HL-60 (cell line): ENCODE measurements at regions not wholly inside any gene's neighbourhood (a gene's known extent, or its start where the extent isn't known, plus 50 kb on each side); places are given as distances from the start of the nearest gene placed in this dataset.

Experiments
- DNase-seq, 2 experiments: peaks; one replicate each; pipeline ENCODE4 v3.0.0-alpha.2; 2010 to 2020; ENCODE audit warnings: low read depth in 1 of 2, low spot score in 1 of 2
- H3K27ac ChIP-seq: fragments of 250-450 bp; sonication (Bioruptor Pico); replicated peaks from 2 replicates; pipeline ENCODE4 v1.5.1; 2020; ENCODE audit warnings: mild to moderate bottlenecking, moderate library complexity
- H3K27me3 ChIP-seq: fragments of 250-450 bp; sonication (Bioruptor Pico); 2 replicates; pipeline ENCODE4 v1.5.1; 2021; ENCODE audit warnings: mild to moderate bottlenecking, moderate library complexity; ENCODE audit not compliant: insufficient read depth, poor library complexity, severe bottlenecking
- H3K4me3 ChIP-seq: replicated peaks from 2 replicates; pipeline ENCODE4 v1.5.1; 2011; ENCODE audit warnings: mild to moderate bottlenecking, control low read depth, low read length; ENCODE audit not compliant: insufficient read depth
- CTCF ChIP-seq: IDR thresholded peaks from one replicate; pipeline ENCODE4 v1.5.1; 2011; ENCODE audit warnings: low read length, control low read depth, inconsistent platforms; ENCODE audit not compliant: insufficient read depth
- GABPA ChIP-seq: IDR thresholded peaks from 2 replicates; pipeline ENCODE4 v1.6.1; 2012; ENCODE audit warnings: low read depth
- POLR2AphosphoS5 ChIP-seq: IDR thresholded peaks from 2 replicates; pipeline ENCODE4 v1.6.1; 2012; ENCODE audit warnings: low read depth
- REST ChIP-seq: IDR thresholded peaks from 2 replicates; pipeline ENCODE4 v1.6.1; 2012; ENCODE audit warnings: low read depth; ENCODE audit not compliant: insufficient replicate concordance
- SPI1 ChIP-seq: IDR thresholded peaks from 2 replicates; pipeline ENCODE4 v1.6.1; 2012; ENCODE audit warnings: low read depth, mild to moderate bottlenecking, borderline replicate concordance

- Histone ChIP-seq H3K4me3 (no peak overlapping the region), H3K27ac (no peak overlapping the region), H3K27me3 (peaks cover 5% of the 10 kb centered on the region)
- TF ChIP-seq CTCF (no peak), REST (no peak), POLR2AphosphoS5 (no peak), GABPA (no peak), SPI1 (no peak)
- no peak for DNase-seq
Observed at GRCh38 chr2:117718048-117718447, 96.4 kb upstream of the DDX18 start.

DNA sequence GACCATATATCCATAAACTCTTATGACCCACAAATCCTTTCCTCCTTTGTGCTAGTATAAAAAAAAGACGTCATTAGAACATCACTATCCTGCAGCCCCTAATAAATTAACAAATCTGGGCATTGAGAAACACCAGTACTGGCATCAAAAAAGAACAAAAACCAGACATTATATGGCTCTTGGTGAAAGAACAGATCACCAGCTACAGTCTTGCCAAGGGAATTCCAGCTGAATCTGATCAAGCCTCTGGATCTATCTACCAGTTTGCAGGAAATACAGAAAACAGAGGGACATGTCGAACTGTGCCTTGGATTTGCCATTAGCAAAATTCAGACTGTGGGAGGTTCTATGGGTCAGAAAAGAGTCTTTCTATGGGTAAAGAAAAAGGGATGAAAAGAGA lies 93.7 kb upstream of the DDX18 start:
- Histone ChIP-seq H3K4me3 (no peak overlapping the region), H3K27me3 (peaks cover 5% of the 10 kb centered on the region), H3K27ac (no peak overlapping the region)
- DNase-seq: no peak
- no peak for TF ChIP-seq POLR2AphosphoS5
- no peak for TF ChIP-seq REST
- no peak for TF ChIP-seq GABPA

- DNase-seq: no peak
- Histone ChIP-seq H3K27me3 (peaks cover 2% of the 10 kb centered on the region), H3K4me3 (no peak overlapping the region), H3K27ac (no peak overlapping the region)
- TF ChIP-seq GABPA (no peak), REST (no peak), CTCF (no peak), POLR2AphosphoS5 (no peak), SPI1 (no peak)
Observed at GRCh38 chr2:117723483-117723882, 91.0 kb upstream of the DDX18 start.

DNA sequence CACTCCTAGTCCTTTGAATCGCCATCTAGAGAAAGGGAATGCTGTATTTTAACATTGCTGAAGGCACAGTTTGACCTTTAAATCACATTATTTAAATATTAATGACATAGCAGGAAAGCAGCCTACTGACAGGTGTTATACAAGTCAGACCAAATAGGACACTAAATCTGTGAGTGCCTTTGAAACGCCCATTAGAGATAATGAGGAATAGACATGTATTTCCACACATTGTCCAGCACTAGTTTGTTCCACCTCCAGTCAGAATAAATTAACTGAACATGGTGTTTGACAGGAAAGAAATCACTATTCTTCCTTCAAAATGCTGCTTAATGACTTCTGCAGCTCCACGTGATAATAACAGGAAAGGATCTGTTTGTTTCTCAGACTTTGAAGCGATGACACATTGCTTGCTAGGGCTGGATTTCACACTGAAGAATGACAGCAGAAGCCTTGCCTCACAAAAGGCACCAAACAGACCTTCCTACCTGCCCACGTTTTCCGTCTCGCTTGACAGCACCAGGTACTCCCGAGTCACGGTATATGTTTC lies 90.5 kb upstream of the DDX18 start:
- TF ChIP-seq SPI1 (no peak), POLR2AphosphoS5 (no peak)
- H3K4me3 ChIP-seq: no peak overlapping the region
- DNase-seq: no peak
- peaks cover 2% of the 10 kb centered on the region for H3K27me3 ChIP-seq
- H3K27ac ChIP-seq: no peak overlapping the region
